WTC11 (cell line): ENCODE measurements at regions not wholly inside any gene's neighbourhood (a gene's known extent, or its start where the extent isn't known, plus 50 kb on each side); places are given as distances from the start of the nearest gene placed in this dataset.

Experiments used
- ATAC-seq: fragments of 200-7000 bp; cut with Tn5 transposase; 2 replicates; pipeline ENCODE4 v1.10.0; 2021; ENCODE audit warnings: mild to moderate bottlenecking, moderate library complexity
- CTCF ChIA-PET: fragments of 300-600 bp; sonication (Branson Sonifier 250); formaldehyde crosslinking; loops from one replicate; lab custom pipeline; 2021; ENCODE audit warnings: antibody characterized with exemption; lab: Charles Lee
- POLR2A ChIA-PET: fragments of 350-600 bp; sonication (Branson Sonifier 250); formaldehyde crosslinking; loops from one replicate; lab custom pipeline; 2021; ENCODE audit warnings: antibody characterized with exemption; lab: Charles Lee
- DNase-seq: peaks from one replicate; pipeline ENCODE4 v3.0.0; 2021; ENCODE audit warnings: low spot score
- H3K27ac Mint-ChIP-seq: 2 replicates; pipeline ENCODE4 v1.8.0; 2021; ENCODE audit warnings: mixed read lengths
- H3K27me3 Mint-ChIP-seq: 2 replicates; pipeline ENCODE4 v1.8.0; 2021; ENCODE audit warnings: low read depth, mild to moderate bottlenecking, moderate library complexity, mixed read lengths
- H3K36me3 Mint-ChIP-seq: 2 replicates; pipeline ENCODE4 v1.8.0; 2021; ENCODE audit warnings: mixed read lengths
- H3K4me1 Mint-ChIP-seq: 2 replicates; pipeline ENCODE4 v1.8.0; 2022; ENCODE audit warnings: mixed read lengths
- H3K4me3 Mint-ChIP-seq: 2 replicates; pipeline ENCODE4 v1.8.0; 2021; ENCODE audit warnings: mild to moderate bottlenecking, moderate library complexity, mixed read lengths
- H3K9me3 Mint-ChIP-seq: 2 replicates; pipeline ENCODE4 v1.8.0; 2021; ENCODE audit warnings: mixed read lengths
- AFF4 ChIP-seq: sonication (generic); formaldehyde crosslinking; IDR thresholded peaks from 2 replicates; pipeline ENCODE4 v1.8.1; 2023; ENCODE audit warnings: mild to moderate bottlenecking, missing genetic modification reagents, borderline replicate concordance
- CREB1 ChIP-seq: sonication (generic); formaldehyde crosslinking; IDR thresholded peaks from 2 replicates; pipeline ENCODE4 v1.8.0; 2023; ENCODE audit warnings: mild to moderate bottlenecking, missing genetic modification reagents
- E2F5 ChIP-seq: sonication (generic); formaldehyde crosslinking; IDR thresholded peaks from 2 replicates; pipeline ENCODE4 v1.8.1; 2022; ENCODE audit warnings: mild to moderate bottlenecking, moderate library complexity, missing genetic modification reagents
- ELF4 ChIP-seq: sonication (generic); formaldehyde crosslinking; IDR thresholded peaks from 2 replicates; pipeline ENCODE4 v1.8.1; 2022; ENCODE audit warnings: low read depth, mild to moderate bottlenecking, moderate library complexity, missing genetic modification reagents
- ERG ChIP-seq: fragments of 250-450 bp; sonication (Bioruptor Pico); IDR thresholded peaks from 2 replicates; pipeline ENCODE4 v1.8.0; 2021; ENCODE audit warnings: mild to moderate bottlenecking
- ESRRA ChIP-seq: sonication (generic); formaldehyde crosslinking; IDR thresholded peaks from 2 replicates; pipeline ENCODE4 v1.8.1; 2022; ENCODE audit warnings: mild to moderate bottlenecking, missing genetic modification reagents, borderline replicate concordance
- FOXJ3 ChIP-seq: sonication (generic); formaldehyde crosslinking; IDR thresholded peaks from 2 replicates; pipeline ENCODE4 v1.9.0; 2021; ENCODE audit warnings: missing genetic modification reagents, mild to moderate bottlenecking, borderline replicate concordance
- IRF2 ChIP-seq: sonication (generic); formaldehyde crosslinking; IDR thresholded peaks from 2 replicates; pipeline ENCODE4 v1.8.0; 2022; ENCODE audit warnings: low read depth, missing genetic modification reagents, borderline replicate concordance
- KAT7 ChIP-seq: sonication (generic); formaldehyde crosslinking; IDR thresholded peaks from 2 replicates; pipeline ENCODE4 v1.8.1; 2023; ENCODE audit warnings: missing genetic modification reagents, mild to moderate bottlenecking, borderline replicate concordance
- MLX ChIP-seq: sonication (generic); formaldehyde crosslinking; IDR thresholded peaks from 2 replicates; pipeline ENCODE4 v1.8.1; 2023; ENCODE audit warnings: mild to moderate bottlenecking, missing genetic modification reagents, moderate library complexity
- MYBL2 ChIP-seq: sonication (generic); formaldehyde crosslinking; IDR thresholded peaks from 2 replicates; pipeline ENCODE4 v1.8.1; 2023; ENCODE audit warnings: mild to moderate bottlenecking, moderate library complexity, missing genetic modification reagents
- TCF7 ChIP-seq: sonication (generic); formaldehyde crosslinking; IDR thresholded peaks from 2 replicates; pipeline ENCODE4 v1.8.0; 2022; ENCODE audit warnings: mild to moderate bottlenecking, low read depth, missing genetic modification reagents, moderate library complexity
- TEAD1 ChIP-seq: sonication (generic); formaldehyde crosslinking; IDR thresholded peaks from 2 replicates; pipeline ENCODE4 v1.8.0; 2022; ENCODE audit warnings: mild to moderate bottlenecking, missing genetic modification reagents
- TEAD4 ChIP-seq: sonication (generic); formaldehyde crosslinking; IDR thresholded peaks from 2 replicates; pipeline ENCODE4 v1.8.0; 2022; ENCODE audit warnings: mild to moderate bottlenecking, missing genetic modification reagents
- USF2 ChIP-seq: sonication (generic); formaldehyde crosslinking; IDR thresholded peaks from 2 replicates; pipeline ENCODE4 v1.8.1; 2023; ENCODE audit warnings: mild to moderate bottlenecking, missing genetic modification reagents, moderate library complexity
- ZNF138 ChIP-seq: sonication (generic); formaldehyde crosslinking; conservative IDR thresholded peaks from 2 replicates; pipeline ENCODE4 v1.8.1; 2022; ENCODE audit warnings: mild to moderate bottlenecking, moderate library complexity, missing genetic modification reagents
- ZNF396 ChIP-seq: fragments of 250-450 bp; sonication (Bioruptor Pico); IDR thresholded peaks from 2 replicates; pipeline ENCODE4 v1.8.0; 2021; ENCODE audit warnings: mild to moderate bottlenecking, moderate library complexity, borderline replicate concordance
- TF ChIP-seq, protein P1 (sequence below): sonication (generic); formaldehyde crosslinking; IDR thresholded peaks from 2 replicates; pipeline ENCODE4 v1.8.1; 2022; ENCODE audit warnings: low read depth, missing genetic modification reagents, borderline replicate concordance
- TF ChIP-seq, protein P2 (sequence below): sonication (generic); formaldehyde crosslinking; IDR thresholded peaks from 2 replicates; pipeline ENCODE4 v1.8.0; 2023; ENCODE audit warnings: mild to moderate bottlenecking, missing genetic modification reagents
- TF ChIP-seq, protein P3 (sequence below): sonication (generic); formaldehyde crosslinking; IDR thresholded peaks from 2 replicates; pipeline ENCODE4 v1.8.0; 2022; ENCODE audit warnings: mild to moderate bottlenecking, missing genetic modification reagents

GRCh38 chr1:114335273-114335672 lies 175.7 kb downstream of the TRIM33 start:
- no peaks in the 10 kb centered on the region for H3K4me1 Mint-ChIP-seq
- ChIA-PET CTCF (interaction anchor here (0.9 to 1.0 kb wide), 2 partner anchors 12 to 371 kb away, joined by 3 read pairs; no protein-coding TSS in a partner anchor), POLR2A (no interaction called here)
- H3K4me3 Mint-ChIP-seq: no peak overlapping the region
- TF ChIP-seq E2F5 (no peak), ZNF138 (no peak), ZNF396 (CRISPR knock-in tag) (no peak), USF2 (CRISPR knock-in tag) (no peak), ELF4 (CRISPR knock-in tag) (no peak), KAT7 (no peak), FOXJ3 (no peak), ESRRA (CRISPR knock-in tag) (no peak), AFF4 (CRISPR knock-in tag) (no peak), TEAD1 (CRISPR knock-in tag) (no peak), TEAD4 (CRISPR knock-in tag) (no peak), MLX (CRISPR knock-in tag) (no peak), CREB1 (CRISPR knock-in tag) (no peak), ERG (CRISPR knock-in tag) (no peak), TCF7 (CRISPR knock-in tag) (no peak), IRF2 (no peak), MYBL2 (CRISPR knock-in tag) (no peak)
- TF ChIP-seq, protein P1, sequence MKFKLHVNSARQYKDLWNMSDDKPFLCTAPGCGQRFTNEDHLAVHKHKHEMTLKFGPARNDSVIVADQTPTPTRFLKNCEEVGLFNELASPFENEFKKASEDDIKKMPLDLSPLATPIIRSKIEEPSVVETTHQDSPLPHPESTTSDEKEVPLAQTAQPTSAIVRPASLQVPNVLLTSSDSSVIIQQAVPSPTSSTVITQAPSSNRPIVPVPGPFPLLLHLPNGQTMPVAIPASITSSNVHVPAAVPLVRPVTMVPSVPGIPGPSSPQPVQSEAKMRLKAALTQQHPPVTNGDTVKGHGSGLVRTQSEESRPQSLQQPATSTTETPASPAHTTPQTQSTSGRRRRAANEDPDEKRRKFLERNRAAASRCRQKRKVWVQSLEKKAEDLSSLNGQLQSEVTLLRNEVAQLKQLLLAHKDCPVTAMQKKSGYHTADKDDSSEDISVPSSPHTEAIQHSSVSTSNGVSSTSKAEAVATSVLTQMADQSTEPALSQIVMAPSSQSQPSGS (CRISPR knock-in tag): no peak
- TF ChIP-seq, protein P2, sequence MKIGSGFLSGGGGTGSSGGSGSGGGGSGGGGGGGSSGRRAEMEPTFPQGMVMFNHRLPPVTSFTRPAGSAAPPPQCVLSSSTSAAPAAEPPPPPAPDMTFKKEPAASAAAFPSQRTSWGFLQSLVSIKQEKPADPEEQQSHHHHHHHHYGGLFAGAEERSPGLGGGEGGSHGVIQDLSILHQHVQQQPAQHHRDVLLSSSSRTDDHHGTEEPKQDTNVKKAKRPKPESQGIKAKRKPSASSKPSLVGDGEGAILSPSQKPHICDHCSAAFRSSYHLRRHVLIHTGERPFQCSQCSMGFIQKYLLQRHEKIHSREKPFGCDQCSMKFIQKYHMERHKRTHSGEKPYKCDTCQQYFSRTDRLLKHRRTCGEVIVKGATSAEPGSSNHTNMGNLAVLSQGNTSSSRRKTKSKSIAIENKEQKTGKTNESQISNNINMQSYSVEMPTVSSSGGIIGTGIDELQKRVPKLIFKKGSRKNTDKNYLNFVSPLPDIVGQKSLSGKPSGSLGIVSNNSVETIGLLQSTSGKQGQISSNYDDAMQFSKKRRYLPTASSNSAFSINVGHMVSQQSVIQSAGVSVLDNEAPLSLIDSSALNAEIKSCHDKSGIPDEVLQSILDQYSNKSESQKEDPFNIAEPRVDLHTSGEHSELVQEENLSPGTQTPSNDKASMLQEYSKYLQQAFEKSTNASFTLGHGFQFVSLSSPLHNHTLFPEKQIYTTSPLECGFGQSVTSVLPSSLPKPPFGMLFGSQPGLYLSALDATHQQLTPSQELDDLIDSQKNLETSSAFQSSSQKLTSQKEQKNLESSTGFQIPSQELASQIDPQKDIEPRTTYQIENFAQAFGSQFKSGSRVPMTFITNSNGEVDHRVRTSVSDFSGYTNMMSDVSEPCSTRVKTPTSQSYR (CRISPR knock-in tag): no peak
- TF ChIP-seq, protein P3, sequence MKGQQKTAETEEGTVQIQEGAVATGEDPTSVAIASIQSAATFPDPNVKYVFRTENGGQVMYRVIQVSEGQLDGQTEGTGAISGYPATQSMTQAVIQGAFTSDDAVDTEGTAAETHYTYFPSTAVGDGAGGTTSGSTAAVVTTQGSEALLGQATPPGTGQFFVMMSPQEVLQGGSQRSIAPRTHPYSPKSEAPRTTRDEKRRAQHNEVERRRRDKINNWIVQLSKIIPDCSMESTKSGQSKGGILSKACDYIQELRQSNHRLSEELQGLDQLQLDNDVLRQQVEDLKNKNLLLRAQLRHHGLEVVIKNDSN: no peak
- peaks cover 33% of the 10 kb centered on the region for H3K27me3 Mint-ChIP-seq
- H3K9me3 Mint-ChIP-seq: peaks cover 15% of the 10 kb centered on the region
- H3K27ac Mint-ChIP-seq: no peak overlapping the region
- H3K36me3 Mint-ChIP-seq: no peaks in the 10 kb centered on the region
- DNase-seq (no peak), ATAC-seq (no peak)
